Endothelial cell of umbilical vein (primary cell): ENCODE measurements at regions not wholly inside any gene's neighbourhood (a gene's known extent, or its start where the extent isn't known, plus 50 kb on each side); places are given as distances from the start of the nearest gene placed in this dataset.

Experiments
- BruUV-seq: library from RNA; stranded (reverse); fragments of 400-500 nt; replicated peaks from 2 replicates; lab custom pipeline; 2021; lab: Mats Ljungman, UMichigan
- CTCF ChIA-PET: fragments of 300-600, 350-600 bp; sonication (Branson Sonifier 250); formaldehyde crosslinking; loops from one replicate; lab custom pipeline; 2021; ENCODE audit warnings: antibody characterized with exemption, inconsistent platforms; lab: Charles Lee
- POLR2A ChIA-PET: fragments of 300-600, 350-600 bp; sonication (Branson Sonifier 250); formaldehyde crosslinking; loops from one replicate; lab custom pipeline; 2021; ENCODE audit warnings: antibody characterized with exemption, inconsistent platforms; lab: Charles Lee
- DNase-seq: peaks from one replicate; pipeline ENCODE4 v3.0.0-alpha.2; 2011; ENCODE audit warnings: low read depth, low spot score
- FAIRE-seq: peaks from 2 replicates; lab custom pipeline; 2011; peaks lifted over from hg19 to GRCh38; lab: Jason Lieb, UNC
- H2AFZ ChIP-seq: 2 replicates; pipeline ENCODE4 v1.6.0; 2012; ENCODE audit warnings: low read depth, low read length, control low read depth, inconsistent platforms
- H3K27ac ChIP-seq: 2 replicates; pipeline ENCODE4 v1.5.1; 2011; ENCODE audit warnings: low read depth, mild to moderate bottlenecking, control low read depth, low read length, moderate library complexity; ENCODE audit not compliant: insufficient read depth
- H3K27me3 ChIP-seq, 2 experiments: 2 replicates each; pipeline versions ENCODE4 v1.6.0 to v1.6.1; 2011; ENCODE audit warnings: low read length in 2 of 2, mixed read lengths in 1 of 2; ENCODE audit not compliant: control insufficient read depth in 2 of 2, insufficient read depth in 2 of 2
- H3K36me3 ChIP-seq, 2 experiments: 2 replicates in 1 of 2; 3 replicates in 1 of 2; pipeline ENCODE4 v1.5.1; 2011; ENCODE audit warnings: low read length in 2 of 2, mild to moderate bottlenecking in 1 of 2, moderate library complexity in 1 of 2; ENCODE audit not compliant: control insufficient read depth in 2 of 2, insufficient read depth in 2 of 2; ENCODE audit errors: extremely low read depth in 1 of 2
- H3K4me1 ChIP-seq: 3 replicates; pipeline ENCODE4 v1.5.1; 2011; ENCODE audit warnings: mild to moderate bottlenecking, low read length; ENCODE audit not compliant: control insufficient read depth, insufficient read depth; ENCODE audit errors: extremely low read depth
- H3K4me2 ChIP-seq: 2 replicates; pipeline ENCODE4 v1.6.1; 2011; ENCODE audit warnings: low read length, control low read depth, mixed read lengths; ENCODE audit not compliant: insufficient read depth
- H3K4me3 ChIP-seq, 3 experiments: fragments of 200-600 bp in 1 of 3; sonication (generic), shearing (Covaris generic) in 1 of 3; replicated peaks in 1 of 3; 2 replicates each; pipeline ENCODE4 v1.5.1; 2011 to 2016; ENCODE audit warnings: control low read depth in 3 of 3, low read length in 3 of 3, mild to moderate bottlenecking in 2 of 3, inconsistent platforms in 1 of 3, low read depth in 1 of 3, moderate library complexity in 1 of 3; ENCODE audit not compliant: insufficient read depth in 1 of 3
- H3K79me2 ChIP-seq: 2 replicates; pipeline ENCODE4 v1.6.0; 2012; ENCODE audit warnings: low read length, inconsistent platforms; ENCODE audit not compliant: control insufficient read depth, insufficient read depth
- H3K9ac ChIP-seq: replicated peaks from 2 replicates; pipeline ENCODE3; 2011; ENCODE audit warnings: low read length, control low read depth; ENCODE audit not compliant: insufficient read depth; ENCODE audit errors: extremely low read depth
- H3K9me1 ChIP-seq: replicated peaks from 3 replicates; pipeline ENCODE4 v1.6.0; 2011; ENCODE audit warnings: mild to moderate bottlenecking, low read length; ENCODE audit not compliant: control insufficient read depth, insufficient read depth; ENCODE audit errors: extremely low read depth
- H3K9me3 ChIP-seq: replicated peaks from 2 replicates; pipeline ENCODE4 v1.5.1; 2012; ENCODE audit warnings: low read length, inconsistent platforms; ENCODE audit not compliant: control insufficient read depth, insufficient read depth
- H4K20me1 ChIP-seq: replicated peaks from 2 replicates; pipeline ENCODE3; 2011; ENCODE audit warnings: mild to moderate bottlenecking, low read length; ENCODE audit not compliant: control insufficient read depth, insufficient read depth; ENCODE audit errors: extremely low read depth
- EZH2 ChIP-seq: IDR thresholded peaks from 2 replicates; pipeline ENCODE4 v1.6.1; 2012; ENCODE audit warnings: borderline replicate concordance, low read depth, mild to moderate bottlenecking, moderate library complexity, low read length, inconsistent platforms; ENCODE audit not compliant: severe bottlenecking
- FOS ChIP-seq: IDR thresholded peaks from 2 replicates; pipeline ENCODE4 v1.6.1; 2011; ENCODE audit warnings: mild to moderate bottlenecking, low read length, moderate library complexity, borderline replicate concordance; ENCODE audit not compliant: insufficient read depth
- GATA2 ChIP-seq: IDR thresholded peaks from 2 replicates; pipeline ENCODE4 v1.7.0; 2011; ENCODE audit warnings: low read depth, mild to moderate bottlenecking, moderate library complexity, mixed read lengths, low read length; ENCODE audit not compliant: insufficient read length, insufficient read depth
- JUN ChIP-seq: IDR thresholded peaks from 2 replicates; pipeline ENCODE4 v1.6.1; 2011; ENCODE audit warnings: borderline replicate concordance, low read depth; ENCODE audit not compliant: insufficient read length, insufficient read depth
- MYC ChIP-seq: IDR thresholded peaks from one replicate; pipeline ENCODE4 v1.6.1; 2011; ENCODE audit warnings: mild to moderate bottlenecking, low read depth, low read length
- POLR2A ChIP-seq: IDR thresholded peaks from 2 replicates; pipeline ENCODE4 v1.6.1; 2012; ENCODE audit warnings: low read depth, mild to moderate bottlenecking, control low read depth, low read length
- POLR2AphosphoS5 ChIP-seq: IDR thresholded peaks from 2 replicates; pipeline ENCODE4 v1.6.1; 2012; ENCODE audit warnings: low read depth, mild to moderate bottlenecking, control low read depth, low read length, moderate library complexity; ENCODE audit not compliant: insufficient read depth
- dilution Hi-C: fragments of 300-500 bp; cut with MboI; formaldehyde crosslinking; loops from one replicate; pipeline ENCODE4 v1.15.0; 2019; ENCODE audit warnings: low sequenced_read_pairs; ENCODE audit not compliant: extremely low pct_ligation_motif_present
- intact Hi-C: fragments of 100-400 bp; cut with micrococcal nuclease; formaldehyde crosslinking; loops from one replicate; pipeline ENCODE4 v1.10.0; 2022
- TF ChIP-seq, protein P1 (sequence below), 2 donors: IDR thresholded peaks; 1 replicate in 1 of 2; 2 replicates in 1 of 2; pipeline ENCODE4 v1.5.1; 2011; ENCODE audit warnings: low read length in 2 of 2, mild to moderate bottlenecking in 2 of 2, moderate library complexity in 2 of 2, control low read depth in 1 of 2, inconsistent platforms in 1 of 2, low read depth in 1 of 2; ENCODE audit not compliant: insufficient read depth in 1 of 2; ENCODE audit errors: extremely low read depth in 1 of 2
- TF ChIP-seq, protein P2 (sequence below): IDR thresholded peaks from 2 replicates; pipeline ENCODE4 v1.6.1; 2011; ENCODE audit not compliant: insufficient read depth, insufficient read length

DNA sequence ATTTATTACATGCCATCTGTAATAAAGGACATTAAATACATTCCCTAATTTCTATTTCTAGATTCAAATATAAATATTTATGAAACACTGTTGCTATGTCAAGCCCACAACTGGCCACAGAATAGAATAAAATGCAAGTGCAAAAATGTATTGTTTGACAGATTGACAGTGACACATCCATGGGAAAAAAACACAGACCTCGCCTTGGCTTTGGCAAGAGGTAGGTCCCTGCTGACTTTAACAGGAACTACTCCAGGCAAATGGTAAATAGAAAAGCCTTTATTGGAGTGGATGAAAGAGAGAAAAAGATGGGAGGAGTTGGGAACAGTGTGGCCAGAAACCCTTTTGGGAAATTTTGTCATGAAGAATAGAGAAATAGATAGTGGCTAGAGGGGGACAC lies 622.9 kb downstream of the UTRN start:
- Histone ChIP-seq H3K4me2 (no peak overlapping the region), H3K9ac (no peak overlapping the region), H3K9me1 (no peaks in the 10 kb centered on the region), H3K27me3 (no peaks in the 10 kb centered on the region), H2AFZ (no peak overlapping the region), H3K4me3 (no peak overlapping the region), H3K27ac (no peak overlapping the region), H3K79me2 (no peaks in the 10 kb centered on the region), H3K36me3 (no peaks in the 10 kb centered on the region), H3K9me3 (no peaks in the 10 kb centered on the region), H3K4me1 (no peaks in the 10 kb centered on the region), H4K20me1 (no peaks in the 10 kb centered on the region)
- TF ChIP-seq FOS (no peak), GATA2 (no peak), MYC (no peak), POLR2A (no peak), JUN (no peak)
- ChIA-PET CTCF (no interaction called here), POLR2A (no interaction called here)
- FAIRE-seq (no peak), DNase-seq (no peak)
- dilution Hi-C loops (no loop called here), intact Hi-C loops (no loop called here)
- no TSS peak for BruUV-seq

DNA sequence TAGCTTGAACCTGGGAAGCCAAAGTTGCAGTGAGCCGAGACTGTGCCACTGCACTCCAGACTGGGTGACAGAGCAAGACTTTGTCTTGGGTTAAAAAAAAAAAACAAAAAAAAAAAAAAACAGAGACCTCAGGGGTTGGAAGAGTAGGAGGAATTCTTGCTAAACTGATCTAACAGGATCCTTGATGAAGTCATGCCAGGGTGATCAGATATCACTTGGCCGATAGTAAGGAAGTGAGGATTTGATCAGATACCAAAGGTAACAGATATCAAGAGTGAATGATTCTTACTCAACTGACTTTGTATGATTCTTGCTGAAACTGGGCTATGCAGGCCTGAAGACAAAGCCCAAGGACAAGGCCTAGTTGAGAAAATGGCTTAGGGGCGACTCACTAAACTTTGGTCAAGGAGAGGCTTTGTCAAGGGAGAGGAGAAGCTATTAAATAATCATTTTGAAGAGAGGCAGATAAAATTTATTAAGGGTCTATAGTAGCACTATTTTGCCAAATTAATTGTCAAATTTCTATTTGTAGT lies 624.7 kb downstream of the UTRN start:
- H3K4me1 ChIP-seq = no peaks in the 10 kb centered on the region
- H3K9me3 ChIP-seq = no peaks in the 10 kb centered on the region
- dilution Hi-C loops = no loop called here
- no peaks in the 10 kb centered on the region for H3K79me2 ChIP-seq
- no peak overlapping the region for H3K9ac ChIP-seq
- H4K20me1 ChIP-seq = no peaks in the 10 kb centered on the region
- H3K27ac ChIP-seq = no peak overlapping the region
- H2AFZ ChIP-seq = no peak overlapping the region
- ChIA-PET POLR2A (no interaction called here), CTCF (no interaction called here)
- H3K36me3 ChIP-seq = no peaks in the 10 kb centered on the region
- no peaks in the 10 kb centered on the region for H3K9me1 ChIP-seq
- no peaks in the 10 kb centered on the region for H3K27me3 ChIP-seq
- FAIRE-seq (no peak), DNase-seq (no peak)
- BruUV-seq = no TSS peak
- no peak overlapping the region for H3K4me2 ChIP-seq
- intact Hi-C loops = no loop called here
- no peak overlapping the region for H3K4me3 ChIP-seq
- TF ChIP-seq POLR2A (no peak), POLR2AphosphoS5 (no peak), FOS (no peak), GATA2 (no peak), JUN (no peak), MYC (no peak), EZH2 (no peak)
- TF ChIP-seq, protein P1, sequence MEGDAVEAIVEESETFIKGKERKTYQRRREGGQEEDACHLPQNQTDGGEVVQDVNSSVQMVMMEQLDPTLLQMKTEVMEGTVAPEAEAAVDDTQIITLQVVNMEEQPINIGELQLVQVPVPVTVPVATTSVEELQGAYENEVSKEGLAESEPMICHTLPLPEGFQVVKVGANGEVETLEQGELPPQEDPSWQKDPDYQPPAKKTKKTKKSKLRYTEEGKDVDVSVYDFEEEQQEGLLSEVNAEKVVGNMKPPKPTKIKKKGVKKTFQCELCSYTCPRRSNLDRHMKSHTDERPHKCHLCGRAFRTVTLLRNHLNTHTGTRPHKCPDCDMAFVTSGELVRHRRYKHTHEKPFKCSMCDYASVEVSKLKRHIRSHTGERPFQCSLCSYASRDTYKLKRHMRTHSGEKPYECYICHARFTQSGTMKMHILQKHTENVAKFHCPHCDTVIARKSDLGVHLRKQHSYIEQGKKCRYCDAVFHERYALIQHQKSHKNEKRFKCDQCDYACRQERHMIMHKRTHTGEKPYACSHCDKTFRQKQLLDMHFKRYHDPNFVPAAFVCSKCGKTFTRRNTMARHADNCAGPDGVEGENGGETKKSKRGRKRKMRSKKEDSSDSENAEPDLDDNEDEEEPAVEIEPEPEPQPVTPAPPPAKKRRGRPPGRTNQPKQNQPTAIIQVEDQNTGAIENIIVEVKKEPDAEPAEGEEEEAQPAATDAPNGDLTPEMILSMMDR (IDR thresholded peaks at IDR 0.05; ENCODE audit: extremely low read depth in 1 of 2, insufficient read depth in 1 of 2, low read depth in 1 of 2, low read length in 2 of 2) = no peak
- TF ChIP-seq, protein P2, sequence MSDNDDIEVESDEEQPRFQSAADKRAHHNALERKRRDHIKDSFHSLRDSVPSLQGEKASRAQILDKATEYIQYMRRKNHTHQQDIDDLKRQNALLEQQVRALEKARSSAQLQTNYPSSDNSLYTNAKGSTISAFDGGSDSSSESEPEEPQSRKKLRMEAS = no peak
